Osteocyte (in vitro differentiated cells): ENCODE measurements at regions not wholly inside any gene's neighbourhood (a gene's known extent, or its start where the extent isn't known, plus 50 kb on each side); places are given as distances from the start of the nearest gene placed in this dataset.
"Not testable (repeated sequence)": the region's sequence is repeated elsewhere in the genome, so short reads cannot be mapped to it uniquely, and the experiment has no call there.

Experiments used
- DNase-seq: peaks from one replicate; pipeline ENCODE4 v3.0.0; 2021; ENCODE audit warnings: mixed read lengths; ENCODE audit not compliant: unreplicated experiment; ENCODE audit errors: extremely low spot score
- H3K27ac Mint-ChIP-seq: one replicate; pipeline ENCODE4 v1.8.0; 2021; ENCODE audit warnings: mild to moderate bottlenecking, mixed read lengths; ENCODE audit not compliant: unreplicated experiment
- H3K27me3 Mint-ChIP-seq: one replicate; pipeline ENCODE4 v1.8.0; 2021; ENCODE audit warnings: mixed read lengths; ENCODE audit not compliant: unreplicated experiment
- H3K36me3 Mint-ChIP-seq: one replicate; pipeline ENCODE4 v1.8.0; 2021; ENCODE audit warnings: mixed read lengths; ENCODE audit not compliant: unreplicated experiment
- H3K4me1 Mint-ChIP-seq: one replicate; pipeline ENCODE4 v1.8.0; 2021; ENCODE audit warnings: mixed read lengths; ENCODE audit not compliant: unreplicated experiment
- H3K4me3 Mint-ChIP-seq: one replicate; pipeline ENCODE4 v1.8.0; 2021; ENCODE audit warnings: mild to moderate bottlenecking, moderate library complexity, mixed read lengths; ENCODE audit not compliant: unreplicated experiment
- H3K9me3 Mint-ChIP-seq: one replicate; pipeline ENCODE4 v1.8.0; 2021; ENCODE audit warnings: mixed read lengths; ENCODE audit not compliant: unreplicated experiment
- TF ChIP-seq, protein P1 (sequence below): fragments of 200-600 bp; sonication (generic); IDR thresholded peaks from 2 replicates; pipeline ENCODE4 v1.5.0; 2021; ENCODE audit warnings: antibody characterized with exemption, mild to moderate bottlenecking, moderate library complexity

DNA sequence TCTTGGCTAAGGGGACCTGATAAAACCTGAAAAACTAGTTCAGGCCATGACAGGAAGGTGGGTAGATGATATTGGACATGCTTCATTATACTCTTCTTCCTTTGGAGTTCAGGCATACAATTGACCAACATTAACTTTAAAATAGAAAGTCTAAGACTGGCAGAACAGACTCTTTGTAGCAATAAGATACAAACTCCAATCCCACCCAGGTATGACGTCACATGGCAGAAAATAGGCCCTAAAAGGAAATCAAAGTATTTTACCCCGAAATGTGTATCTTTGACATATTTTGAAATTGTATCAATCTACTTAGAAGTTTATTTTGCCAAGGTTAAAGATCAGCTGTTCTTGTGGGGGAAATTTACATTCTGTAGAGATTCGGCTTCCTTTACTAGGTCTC lies 198.1 kb upstream of the LRIG3 start:
- peaks cover 13% of the 10 kb centered on the region for H3K9me3 Mint-ChIP-seq
- H3K4me3 Mint-ChIP-seq, result no peak overlapping the region
- H3K27me3 Mint-ChIP-seq, result no peaks in the 10 kb centered on the region
- no peak for DNase-seq
- peaks cover 43% of the 10 kb centered on the region for H3K4me1 Mint-ChIP-seq
- TF ChIP-seq, protein P1, sequence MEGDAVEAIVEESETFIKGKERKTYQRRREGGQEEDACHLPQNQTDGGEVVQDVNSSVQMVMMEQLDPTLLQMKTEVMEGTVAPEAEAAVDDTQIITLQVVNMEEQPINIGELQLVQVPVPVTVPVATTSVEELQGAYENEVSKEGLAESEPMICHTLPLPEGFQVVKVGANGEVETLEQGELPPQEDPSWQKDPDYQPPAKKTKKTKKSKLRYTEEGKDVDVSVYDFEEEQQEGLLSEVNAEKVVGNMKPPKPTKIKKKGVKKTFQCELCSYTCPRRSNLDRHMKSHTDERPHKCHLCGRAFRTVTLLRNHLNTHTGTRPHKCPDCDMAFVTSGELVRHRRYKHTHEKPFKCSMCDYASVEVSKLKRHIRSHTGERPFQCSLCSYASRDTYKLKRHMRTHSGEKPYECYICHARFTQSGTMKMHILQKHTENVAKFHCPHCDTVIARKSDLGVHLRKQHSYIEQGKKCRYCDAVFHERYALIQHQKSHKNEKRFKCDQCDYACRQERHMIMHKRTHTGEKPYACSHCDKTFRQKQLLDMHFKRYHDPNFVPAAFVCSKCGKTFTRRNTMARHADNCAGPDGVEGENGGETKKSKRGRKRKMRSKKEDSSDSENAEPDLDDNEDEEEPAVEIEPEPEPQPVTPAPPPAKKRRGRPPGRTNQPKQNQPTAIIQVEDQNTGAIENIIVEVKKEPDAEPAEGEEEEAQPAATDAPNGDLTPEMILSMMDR, result no peak
- H3K27ac Mint-ChIP-seq, result no peak overlapping the region
- peaks cover 4% of the 10 kb centered on the region for H3K36me3 Mint-ChIP-seq

DNA sequence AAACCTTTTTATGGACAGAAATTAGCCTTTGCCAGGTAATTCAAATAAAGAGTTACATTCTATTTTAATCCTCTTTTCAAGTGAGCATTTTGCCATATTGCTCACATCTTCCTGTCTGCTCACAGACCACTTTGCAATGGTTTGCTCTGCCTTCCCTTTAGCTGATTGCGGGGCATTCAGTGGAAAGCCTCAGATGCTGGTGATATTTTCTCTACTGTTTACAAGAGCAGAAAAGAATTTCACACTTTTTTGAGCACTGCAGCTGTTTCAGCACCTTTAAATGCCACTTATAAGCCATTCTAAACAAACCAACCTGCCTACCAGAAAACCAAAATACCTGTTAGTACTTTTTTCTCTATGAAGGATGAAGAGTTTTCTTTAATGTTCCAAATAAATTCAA lies 195.7 kb upstream of the LRIG3 start:
- peaks cover 27% of the 10 kb centered on the region for H3K4me1 Mint-ChIP-seq
- H3K4me3 Mint-ChIP-seq, result no peak overlapping the region
- H3K27ac Mint-ChIP-seq, result no peak overlapping the region
- DNase-seq, result no peak
- peaks cover 4% of the 10 kb centered on the region for H3K36me3 Mint-ChIP-seq
- no peaks in the 10 kb centered on the region for H3K27me3 Mint-ChIP-seq
- H3K9me3 Mint-ChIP-seq, result peaks cover 13% of the 10 kb centered on the region
- TF ChIP-seq, protein P1, result no peak

DNA sequence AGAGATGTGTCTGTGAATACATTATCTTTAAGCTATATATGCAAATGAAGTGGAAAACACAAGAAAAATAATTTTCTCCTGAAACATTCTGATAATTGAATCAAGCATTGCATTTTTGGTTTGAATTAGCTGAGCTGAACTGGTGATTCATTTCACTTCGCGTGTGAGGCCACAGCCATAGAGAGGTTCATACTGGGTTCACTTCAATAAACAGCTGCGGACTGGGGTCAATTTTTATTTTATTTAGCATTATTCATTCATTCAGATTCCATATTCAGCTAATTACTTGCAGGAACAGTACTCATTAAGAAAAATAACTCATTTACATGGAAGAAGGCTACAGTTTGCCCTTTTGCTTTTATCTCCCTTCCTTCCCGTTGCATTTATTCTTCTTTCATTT lies 195.2 kb upstream of the LRIG3 start:
- Mint-ChIP-seq H3K9me3 (peaks cover 13% of the 10 kb centered on the region), H3K4me3 (no peak overlapping the region), H3K27ac (no peak overlapping the region), H3K36me3 (peaks cover 4% of the 10 kb centered on the region), H3K4me1 (peaks cover 27% of the 10 kb centered on the region), H3K27me3 (no peaks in the 10 kb centered on the region)
- TF ChIP-seq, protein P1, result no peak
- DNase-seq, result no peak

DNA sequence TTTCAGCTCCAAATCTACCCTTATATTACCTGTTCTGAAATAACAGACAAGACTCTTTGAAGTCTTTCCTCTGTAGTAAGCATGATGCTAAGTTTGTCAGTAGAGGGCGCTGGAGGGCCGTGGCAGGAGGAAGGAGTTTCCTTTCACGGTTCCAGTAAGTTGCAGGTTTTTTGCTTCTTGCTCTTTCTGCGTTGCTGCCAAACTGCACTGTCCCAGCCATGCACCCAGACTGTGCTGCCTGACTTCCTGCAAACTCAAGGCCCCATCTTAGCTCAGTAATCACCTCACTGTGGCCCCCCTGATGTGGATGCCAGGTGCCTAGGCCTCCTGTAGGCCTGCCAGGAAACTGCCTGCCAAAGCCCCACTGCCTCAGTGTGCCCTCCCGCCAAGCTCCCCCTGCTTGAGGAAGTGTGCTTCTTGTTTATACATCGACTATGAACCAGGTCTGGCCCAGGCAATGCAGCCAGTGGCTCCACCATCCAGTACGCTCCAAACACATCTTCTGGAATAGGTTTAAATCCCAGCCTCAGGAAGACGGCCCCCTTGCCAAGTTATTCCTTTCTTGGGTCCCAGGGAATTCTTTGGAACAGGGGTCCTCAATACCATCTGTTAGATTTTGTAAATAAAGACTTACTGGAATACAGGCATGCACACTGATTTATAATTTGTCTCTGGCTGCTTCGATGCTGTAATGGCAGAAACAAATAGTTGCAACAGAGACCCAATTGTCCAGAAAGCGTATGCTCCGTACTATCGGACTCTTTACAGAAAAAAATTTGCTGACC lies 193.7 kb upstream of the LRIG3 start:
- TF ChIP-seq, protein P1, result peak; percentile 94
- peaks cover 23% of the 10 kb centered on the region for H3K4me1 Mint-ChIP-seq
- H3K9me3 Mint-ChIP-seq, result peaks cover 9% of the 10 kb centered on the region
- H3K36me3 Mint-ChIP-seq, result peaks cover 2% of the 10 kb centered on the region
- H3K4me3 Mint-ChIP-seq, result no peak overlapping the region
- H3K27me3 Mint-ChIP-seq, result no peaks in the 10 kb centered on the region
- DNase-seq, result peak; percentile 91
- no peak overlapping the region for H3K27ac Mint-ChIP-seq

DNA sequence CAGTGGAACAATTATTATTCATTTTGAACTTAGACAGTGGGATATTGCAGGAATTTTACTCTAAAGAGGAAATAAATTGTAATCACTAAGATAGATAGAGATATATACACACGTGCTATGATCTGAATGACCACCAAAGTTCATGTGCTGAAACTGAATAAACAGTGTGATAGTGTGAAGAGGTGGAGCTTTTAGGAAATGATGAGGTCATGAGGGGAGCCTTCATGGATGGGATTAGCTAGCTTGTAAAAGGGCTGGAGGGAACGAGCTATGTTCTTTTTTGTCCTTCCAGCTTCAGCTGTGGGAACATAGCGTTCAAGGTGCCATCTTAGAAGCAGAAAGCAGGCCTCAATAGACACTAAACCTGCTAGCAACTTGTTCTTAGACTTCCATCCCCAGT lies 191.5 kb upstream of the LRIG3 start:
- Mint-ChIP-seq H3K9me3 (no peaks in the 10 kb centered on the region), H3K27ac (no peak overlapping the region), H3K4me3 (no peak overlapping the region), H3K4me1 (peaks cover 23% of the 10 kb centered on the region), H3K36me3 (no peaks in the 10 kb centered on the region), H3K27me3 (no peaks in the 10 kb centered on the region)
- no peak for DNase-seq
- TF ChIP-seq, protein P1, result no peak

DNA sequence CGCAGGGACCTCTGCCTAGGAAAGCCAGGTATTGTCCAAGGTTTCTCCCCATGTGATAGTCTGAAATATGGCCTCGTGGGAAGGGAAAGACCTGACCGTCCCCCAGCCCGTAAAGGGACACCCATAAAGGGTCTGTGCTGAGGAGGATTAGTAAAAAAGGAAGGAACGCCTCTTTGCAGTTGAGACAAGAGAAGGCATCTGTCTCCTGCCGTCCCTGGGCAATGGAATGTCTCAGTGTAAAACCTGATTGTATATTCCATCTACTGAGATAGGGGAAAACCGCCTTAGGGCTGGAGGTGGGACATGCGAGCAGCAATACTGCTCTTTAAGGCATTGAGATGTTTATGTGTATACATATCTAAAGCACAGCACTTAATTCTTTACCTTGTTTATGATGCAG lies 188.2 kb upstream of the LRIG3 start:
- DNase-seq, H3K4me1 Mint-ChIP-seq, H3K4me3 Mint-ChIP-seq, H3K36me3 Mint-ChIP-seq, H3K27me3 Mint-ChIP-seq, H3K9me3 Mint-ChIP-seq, H3K27ac Mint-ChIP-seq: not testable (repeated sequence)
